Right atrium auricular region (tissue), 2 donors: ENCODE measurements at regions not wholly inside any gene's neighbourhood (a gene's known extent, or its start where the extent isn't known, plus 50 kb on each side); places are given as distances from the start of the nearest gene placed in this dataset.
A peak's percentile ranks its signal among the peaks of the same experiment; 100 is the strongest.

ENCODE experiments used
- DNase-seq: peaks from one replicate; pipeline ENCODE4 v3.0.0-alpha.2; 2019; ENCODE audit warnings: low spot score
- H3K27ac ChIP-seq, 2 donors: fragments of 200-600 bp; sonication (generic); 1 replicate in 1 of 2; 2 replicates in 1 of 2; pipeline ENCODE4 v1.5.1; 2016 to 2019
- H3K27me3 ChIP-seq, 2 donors: fragments of 200-600 bp; sonication (generic); one replicate each; pipeline versions ENCODE4 v1.5.1 to v1.6.0; 2017 to 2019
- H3K36me3 ChIP-seq: fragments of 200-600 bp; sonication (generic); one replicate; pipeline ENCODE4 v1.5.1; 2016
- H3K4me1 ChIP-seq, 2 donors: fragments of 200-600 bp; sonication (generic); one replicate each; pipeline versions ENCODE4 v1.5.1 to v1.6.0; 2017 to 2019
- H3K4me3 ChIP-seq, 2 donors: fragments of 200-600 bp; sonication (generic); 1 replicate in 1 of 2; 2 replicates in 1 of 2; pipeline ENCODE4 v1.5.1; 2017 to 2019; ENCODE audit warnings: mild to moderate bottlenecking in 1 of 2, moderate library complexity in 1 of 2
- H3K9me3 ChIP-seq, 2 donors: fragments of 200-600 bp; sonication (generic); one replicate each; pipeline ENCODE4 v1.5.1; 2019
- TF ChIP-seq, protein P1 (sequence below), 2 donors: fragments of 200-600 bp; sonication (generic); IDR thresholded peaks; one replicate each; pipeline ENCODE4 v1.5.1; 2019; ENCODE audit warnings: antibody characterized with exemption in 2 of 2

DNA sequence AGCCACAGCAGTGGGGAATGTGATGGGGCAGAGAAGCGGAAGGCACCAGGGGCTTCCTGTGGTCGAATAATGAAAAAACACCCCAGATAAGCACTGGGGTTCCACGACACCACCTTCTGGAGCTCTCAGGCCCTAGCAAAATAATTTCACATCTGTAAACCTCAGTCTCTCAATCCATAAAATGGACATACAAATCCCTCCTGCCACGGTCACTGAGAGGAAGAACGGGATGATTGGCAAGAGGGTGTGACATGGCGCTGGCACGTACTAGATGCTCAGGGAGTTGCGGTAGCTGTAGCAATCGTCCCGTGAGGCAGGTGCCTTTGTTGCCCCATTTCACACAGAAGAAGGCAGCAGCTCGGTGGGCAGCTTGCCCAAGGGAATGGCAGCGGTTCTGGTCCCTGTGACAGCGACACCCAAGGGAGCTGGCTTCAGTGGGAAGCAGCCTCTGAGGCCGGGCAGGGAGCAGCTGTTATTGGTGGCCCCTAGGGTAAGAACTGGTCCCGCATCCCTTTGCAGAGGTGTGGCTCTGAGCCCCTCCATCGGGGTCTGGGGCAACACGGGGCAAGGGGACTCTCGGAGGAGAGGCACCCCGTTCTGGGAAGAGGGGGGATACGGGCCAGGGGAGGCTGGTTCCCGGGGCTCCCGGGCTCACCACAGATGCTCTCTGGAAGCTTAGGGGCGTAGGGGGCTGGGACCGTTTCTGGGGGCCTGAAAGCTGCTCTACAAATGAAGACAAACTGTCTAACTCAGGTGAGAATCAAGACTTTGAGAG is 114.0 kb upstream of the ALDH1A3 start:
- Histone ChIP-seq H3K4me3 (no peak overlapping the region), H3K27ac (no peak overlapping the region), H3K36me3 (no peaks in the 10 kb centered on the region), H3K27me3 (no peaks in the 10 kb centered on the region), H3K4me1 (peaks cover 0 to 4% of the 10 kb centered on the region in 2 donors), H3K9me3 (no peaks in the 10 kb centered on the region)
- peak; percentile 51 for DNase-seq
- TF ChIP-seq, protein P1, sequence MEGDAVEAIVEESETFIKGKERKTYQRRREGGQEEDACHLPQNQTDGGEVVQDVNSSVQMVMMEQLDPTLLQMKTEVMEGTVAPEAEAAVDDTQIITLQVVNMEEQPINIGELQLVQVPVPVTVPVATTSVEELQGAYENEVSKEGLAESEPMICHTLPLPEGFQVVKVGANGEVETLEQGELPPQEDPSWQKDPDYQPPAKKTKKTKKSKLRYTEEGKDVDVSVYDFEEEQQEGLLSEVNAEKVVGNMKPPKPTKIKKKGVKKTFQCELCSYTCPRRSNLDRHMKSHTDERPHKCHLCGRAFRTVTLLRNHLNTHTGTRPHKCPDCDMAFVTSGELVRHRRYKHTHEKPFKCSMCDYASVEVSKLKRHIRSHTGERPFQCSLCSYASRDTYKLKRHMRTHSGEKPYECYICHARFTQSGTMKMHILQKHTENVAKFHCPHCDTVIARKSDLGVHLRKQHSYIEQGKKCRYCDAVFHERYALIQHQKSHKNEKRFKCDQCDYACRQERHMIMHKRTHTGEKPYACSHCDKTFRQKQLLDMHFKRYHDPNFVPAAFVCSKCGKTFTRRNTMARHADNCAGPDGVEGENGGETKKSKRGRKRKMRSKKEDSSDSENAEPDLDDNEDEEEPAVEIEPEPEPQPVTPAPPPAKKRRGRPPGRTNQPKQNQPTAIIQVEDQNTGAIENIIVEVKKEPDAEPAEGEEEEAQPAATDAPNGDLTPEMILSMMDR (IDR thresholded peaks at IDR 0.05), result no peak

- no peaks in the 10 kb centered on the region for H3K27me3 ChIP-seq
- TF ChIP-seq, protein P1 (IDR thresholded peaks at IDR 0.05), result no peak
- peak; percentile 53 for DNase-seq
Observed at GRCh38 chr15:100766243-100767000, 113.2 kb upstream of the ALDH1A3 start.

DNA sequence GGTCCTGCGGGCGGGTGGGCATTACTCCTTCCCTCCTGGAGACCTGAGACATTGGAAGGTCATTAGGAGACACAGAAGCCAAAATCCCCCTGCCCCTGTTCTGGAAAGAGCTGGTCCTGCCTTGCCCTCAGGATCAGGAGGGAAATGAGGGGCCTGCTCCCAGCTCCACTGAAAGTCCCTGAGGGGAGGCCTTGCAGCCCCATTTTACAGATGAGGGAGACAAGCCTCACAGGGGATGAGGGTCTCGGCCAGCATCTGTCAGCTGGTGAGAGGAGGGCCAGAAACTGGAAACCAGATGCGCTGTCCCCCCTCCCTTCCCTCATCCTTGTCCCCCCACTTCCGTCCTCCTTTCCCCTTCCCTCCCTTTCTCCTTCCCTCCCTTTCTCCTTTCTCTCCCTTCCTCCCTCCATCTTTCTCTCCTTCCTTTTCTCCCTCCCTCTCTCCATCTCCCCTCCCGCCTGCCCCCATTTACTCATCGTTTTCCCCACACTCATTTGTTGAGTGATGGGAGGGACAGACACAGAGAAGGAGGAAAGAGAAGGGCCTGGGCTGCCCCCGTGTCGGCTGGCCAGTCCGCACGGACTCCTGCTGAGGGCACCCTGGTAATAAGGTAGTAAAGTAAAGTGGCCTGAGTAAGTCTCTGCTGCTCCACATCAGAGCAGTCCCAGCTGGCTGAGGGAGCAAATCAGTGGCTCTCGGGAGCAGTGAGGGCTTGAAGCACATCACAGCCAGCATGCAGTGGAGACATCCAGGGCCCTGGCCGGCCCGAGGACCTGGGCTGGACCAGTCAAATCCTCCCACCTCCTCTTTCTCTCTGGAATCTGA is 112.4 kb upstream of the ALDH1A3 start:
- H3K36me3 ChIP-seq, result no peaks in the 10 kb centered on the region
- no peaks in the 10 kb centered on the region for H3K9me3 ChIP-seq
- no peak overlapping the region for H3K4me3 ChIP-seq
- peak; percentile 55 for DNase-seq
- H3K27ac ChIP-seq, result no peak overlapping the region
- H3K27me3 ChIP-seq, result no peaks in the 10 kb centered on the region
- TF ChIP-seq, protein P1 (IDR thresholded peaks at IDR 0.05), result no peak
- H3K4me1 ChIP-seq, result peaks cover 0 to 4% of the 10 kb centered on the region in 2 donors

More at GRCh38 chr15:100766243-100767000, 113.2 kb upstream of the ALDH1A3 start:
- Histone ChIP-seq H3K36me3 (no peaks in the 10 kb centered on the region), H3K4me3 (no peak overlapping the region), H3K4me1 (peaks cover 0 to 4% of the 10 kb centered on the region in 2 donors), H3K27ac (no peak overlapping the region), H3K9me3 (no peaks in the 10 kb centered on the region)

DNA sequence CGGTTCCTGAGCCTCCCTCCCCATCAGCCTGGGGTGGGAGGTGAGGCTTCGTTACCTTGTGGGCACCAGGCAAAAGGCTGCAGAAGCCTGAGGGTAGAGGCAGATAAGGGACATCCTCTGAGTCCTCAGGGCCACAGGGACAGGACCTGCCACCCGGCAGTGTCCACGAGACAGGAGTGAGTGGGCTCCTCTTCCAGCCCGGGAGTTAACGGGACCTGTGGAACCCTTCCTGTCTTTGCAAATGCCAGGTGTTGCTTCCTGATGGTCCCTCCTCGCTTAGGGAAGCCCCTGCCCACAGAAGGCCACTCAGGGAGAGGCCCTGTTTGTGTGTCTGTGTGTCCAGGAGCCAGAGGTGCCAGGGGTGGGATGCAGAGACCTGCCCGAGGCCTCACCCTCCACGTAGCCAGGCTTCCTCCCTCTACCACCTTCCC is 111.1 kb upstream of the ALDH1A3 start:
- H3K27me3 ChIP-seq, result no peaks in the 10 kb centered on the region
- H3K9me3 ChIP-seq, result no peaks in the 10 kb centered on the region
- no peaks in the 10 kb centered on the region for H3K4me1 ChIP-seq
- peak; percentile 42 for DNase-seq
- no peak overlapping the region for H3K4me3 ChIP-seq
- H3K36me3 ChIP-seq, result no peaks in the 10 kb centered on the region
- TF ChIP-seq, protein P1 (IDR thresholded peaks at IDR 0.05), result no peak
- no peak overlapping the region for H3K27ac ChIP-seq

- H3K4me1 ChIP-seq, result no peaks in the 10 kb centered on the region
- H3K4me3 ChIP-seq, result no peak overlapping the region
- peak; percentile 54 for DNase-seq
- H3K36me3 ChIP-seq, result no peaks in the 10 kb centered on the region
- H3K27ac ChIP-seq, result no peak overlapping the region
- TF ChIP-seq, protein P1 (IDR thresholded peaks at IDR 0.05), result no peak
- H3K27me3 ChIP-seq, result no peaks in the 10 kb centered on the region
- no peaks in the 10 kb centered on the region for H3K9me3 ChIP-seq
Observed at GRCh38 chr15:100769043-100769974, 110.3 kb upstream of the ALDH1A3 start.
